ENCODE measurements at regions not wholly inside any gene's neighbourhood (a gene's known extent, or its start where the extent isn't known, plus 50 kb on each side); places are given as distances from the start of the nearest gene placed in this dataset.

GRCh38 chr13:97057176-97057575 is 62.9 kb upstream of the OXGR1 start:
- DNase-seq (ENCODE audit: extremely low spot score, insufficient read length, low read depth) (no peak), FAIRE-seq (no peak)

- FAIRE-seq (no peak), DNase-seq (ENCODE audit: extremely low spot score, insufficient read length, low read depth) (no peak)
These were observed 64.1 kb upstream of the OXGR1 start for GRCh38 chr13:97058391-97058790.

GRCh38 chr13:97058926-97059325 is 64.7 kb upstream of the OXGR1 start:
- FAIRE-seq = no peak

GRCh38 chr13:97067017-97067895 is 73.0 kb upstream of the OXGR1 start:
- DNase-seq (ENCODE audit: extremely low spot score, insufficient read length, low read depth) (no peak), FAIRE-seq (no peak)

More at GRCh38 chr13:97058926-97059325, 64.7 kb upstream of the OXGR1 start:
- DNase-seq (ENCODE audit: extremely low spot score, insufficient read length, low read depth) = no peak

- no peak for FAIRE-seq
- DNase-seq (ENCODE audit: extremely low spot score, insufficient read length, low read depth) = no peak
These were observed 73.9 kb upstream of the OXGR1 start for GRCh38 chr13:97068151-97068550.

- DNase-seq (ENCODE audit: extremely low spot score, insufficient read length, low read depth) (no peak), FAIRE-seq (no peak)
These were observed 75.0 kb upstream of the OXGR1 start for GRCh38 chr13:97069050-97069815.

- FAIRE-seq (no peak), DNase-seq (ENCODE audit: extremely low spot score, insufficient read length, low read depth) (no peak)
These were observed 78.0 kb upstream of the OXGR1 start for GRCh38 chr13:97072297-97072696.

- DNase-seq (ENCODE audit: extremely low spot score, insufficient read length, low read depth) (no peak), FAIRE-seq (no peak)
These were observed 80.3 kb upstream of the OXGR1 start for GRCh38 chr13:97074618-97075017.

- DNase-seq (ENCODE audit: extremely low spot score, insufficient read length, low read depth) = no peak
- no peak for FAIRE-seq
These were observed 82.6 kb upstream of the OXGR1 start for GRCh38 chr13:97076898-97077297.

- DNase-seq (ENCODE audit: extremely low spot score, insufficient read length, low read depth) (no peak), FAIRE-seq (no peak)
These were observed 83.1 kb upstream of the OXGR1 start for GRCh38 chr13:97077341-97077740.

GRCh38 chr13:97079726-97080125 is 85.5 kb upstream of the OXGR1 start:
- DNase-seq (ENCODE audit: extremely low spot score, insufficient read length, low read depth) (no peak), FAIRE-seq (no peak)

GRCh38 chr13:97082461-97083207 is 88.4 kb upstream of the OXGR1 start:
- no peak for DNase-seq (ENCODE audit: extremely low spot score, insufficient read length, low read depth)
- no peak for FAIRE-seq

- FAIRE-seq (no peak), DNase-seq (ENCODE audit: extremely low spot score, insufficient read length, low read depth) (no peak)
These were observed 96.9 kb upstream of the OXGR1 start for GRCh38 chr13:97091196-97091595.

- no peak for DNase-seq (ENCODE audit: extremely low spot score, insufficient read length, low read depth)
- no peak for FAIRE-seq
These were observed 106.5 kb upstream of the OXGR1 start for GRCh38 chr13:97100821-97101220.

GRCh38 chr13:97101912-97102708 is 107.8 kb upstream of the OXGR1 start:
- FAIRE-seq (no peak), DNase-seq (ENCODE audit: extremely low spot score, insufficient read length, low read depth) (no peak)

- FAIRE-seq (no peak), DNase-seq (ENCODE audit: extremely low spot score, insufficient read length, low read depth) (no peak)
These were observed 112.0 kb upstream of the OXGR1 start for GRCh38 chr13:97106323-97106722.

GRCh38 chr13:97107815-97108529 is 113.7 kb upstream of the OXGR1 start:
- FAIRE-seq (no peak), DNase-seq (ENCODE audit: extremely low spot score, insufficient read length, low read depth) (no peak)

- no peak for FAIRE-seq
- no peak for DNase-seq (ENCODE audit: extremely low spot score, insufficient read length, low read depth)
These were observed 113.6 kb upstream of the MBNL2 start for GRCh38 chr13:97108530-97108900.

GRCh38 chr13:97109256-97109655 is 112.9 kb upstream of the MBNL2 start:
- no peak for FAIRE-seq

More at GRCh38 chr13:97109256-97109655, 112.9 kb upstream of the MBNL2 start:
- DNase-seq (ENCODE audit: extremely low spot score, insufficient read length, low read depth) = no peak

Measured in GM18507 (cell line).